Urothelium cell line (cell line): ENCODE measurements at regions not wholly inside any gene's neighbourhood (a gene's known extent, or its start where the extent isn't known, plus 50 kb on each side); places are given as distances from the start of the nearest gene placed in this dataset.
"Not testable (repeated sequence)": the region's sequence is repeated elsewhere in the genome, so short reads cannot be mapped to it uniquely, and the experiment has no call there.

Experiments used
- DNase-seq: peaks from one replicate; pipeline ENCODE4 v3.0.0; 2011; ENCODE audit warnings: low spot score, mixed read lengths
- FAIRE-seq: peaks from 2 replicates; lab custom pipeline; 2011; peaks lifted over from hg19 to GRCh38; lab: Jason Lieb, UNC

DNA sequence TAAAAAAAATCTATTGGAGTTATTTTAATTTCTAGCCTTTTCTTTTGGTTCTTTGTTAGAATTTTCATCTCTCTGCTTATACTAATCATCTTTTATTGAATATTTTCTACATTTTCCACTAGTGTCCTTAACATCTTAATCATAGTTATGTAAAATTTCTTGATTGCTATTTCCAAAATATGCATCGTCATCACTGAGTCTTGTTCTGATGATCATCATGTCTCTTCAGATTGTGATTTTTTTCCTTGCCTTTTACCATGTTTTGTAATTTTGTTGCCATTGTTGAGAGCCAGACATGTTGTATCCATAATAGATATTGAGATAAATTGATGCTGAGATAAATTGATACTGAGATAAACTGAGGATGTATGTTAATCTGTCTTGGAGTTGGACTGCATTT is 919.1 kb upstream of the FOXG1 start:
- not testable (repeated sequence) for DNase-seq, FAIRE-seq

- not testable (repeated sequence) for FAIRE-seq, DNase-seq
These were observed 917.4 kb upstream of the FOXG1 start for GRCh38 chr14:27849193-27849592.

- DNase-seq (no peak), FAIRE-seq (no peak)
These were observed 903.9 kb upstream of the FOXG1 start for GRCh38 chr14:27862684-27863083.

DNA sequence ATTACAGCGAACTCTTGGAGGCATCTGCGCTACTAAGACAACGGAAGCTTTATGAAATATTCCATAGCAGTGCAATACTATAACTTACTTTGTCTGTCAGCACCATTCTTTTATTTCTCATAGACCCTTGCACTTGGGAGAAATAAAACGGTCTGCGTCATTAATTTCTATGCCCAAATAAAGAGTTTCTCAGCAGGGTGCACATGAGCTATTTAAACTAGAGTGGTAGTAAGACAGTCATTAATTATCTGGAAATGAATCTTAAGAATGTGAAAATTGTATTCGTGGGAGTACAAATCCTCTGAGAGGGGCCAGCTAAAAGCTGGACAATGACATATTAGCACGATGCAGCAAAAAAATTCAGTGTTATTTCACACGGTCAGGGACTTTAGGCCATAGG is 903.4 kb upstream of the FOXG1 start:
- DNase-seq (no peak), FAIRE-seq (no peak)

GRCh38 chr14:27881063-27881462 is 885.5 kb upstream of the FOXG1 start:
- no peak for DNase-seq
- FAIRE-seq: no peak

- DNase-seq (no peak), FAIRE-seq (no peak)
These were observed 884.9 kb upstream of the FOXG1 start for GRCh38 chr14:27881646-27882045.

- no peak for FAIRE-seq
These were observed 880.3 kb upstream of the FOXG1 start for GRCh38 chr14:27886256-27886655.

DNA sequence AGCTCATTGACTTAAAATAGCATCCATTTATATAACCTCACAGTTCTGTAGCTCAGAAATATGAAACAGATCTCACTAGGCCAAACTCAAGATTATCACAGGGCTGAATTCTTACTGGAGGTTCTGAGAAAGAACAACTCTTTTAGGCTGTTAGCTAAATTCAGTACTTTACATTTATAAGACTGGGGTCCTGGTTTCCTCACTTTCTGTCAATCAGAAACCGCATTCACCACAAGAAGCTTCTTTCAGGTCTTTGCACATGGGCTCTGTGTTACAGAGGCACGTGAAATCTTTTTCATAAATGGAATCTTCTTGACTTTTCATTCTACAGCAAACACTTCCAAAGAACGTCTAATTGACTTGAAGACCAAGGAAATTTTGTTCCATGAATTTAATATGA is 876.3 kb upstream of the FOXG1 start:
- FAIRE-seq (no peak), DNase-seq (no peak)

More at GRCh38 chr14:27886256-27886655, 880.3 kb upstream of the FOXG1 start:
- no peak for DNase-seq

DNA sequence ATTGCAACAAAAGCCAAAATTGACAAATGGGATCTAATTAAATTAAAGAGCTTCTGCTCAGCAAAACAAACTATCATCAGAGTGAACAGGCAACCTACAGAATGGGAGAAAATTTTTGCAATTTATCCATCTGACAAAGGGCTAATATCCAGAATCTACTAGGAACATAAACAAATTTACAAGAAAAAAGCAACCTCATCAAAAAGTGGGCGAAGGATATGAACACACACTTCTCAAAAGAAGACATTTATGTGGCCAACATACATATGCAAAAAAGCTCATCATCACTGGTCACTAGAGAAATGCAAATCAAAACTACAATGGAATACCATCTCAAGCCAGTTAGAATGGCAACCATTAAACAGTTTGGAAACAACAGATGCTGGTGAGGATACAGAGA is 858.1 kb upstream of the FOXG1 start:
- not testable (repeated sequence) for DNase-seq, FAIRE-seq

GRCh38 chr14:27916326-27916725 is 850.3 kb upstream of the FOXG1 start:
- DNase-seq: no peak
- no peak for FAIRE-seq

- FAIRE-seq (no peak), DNase-seq (no peak)
These were observed 848.7 kb upstream of the FOXG1 start for GRCh38 chr14:27917896-27918295.

DNA sequence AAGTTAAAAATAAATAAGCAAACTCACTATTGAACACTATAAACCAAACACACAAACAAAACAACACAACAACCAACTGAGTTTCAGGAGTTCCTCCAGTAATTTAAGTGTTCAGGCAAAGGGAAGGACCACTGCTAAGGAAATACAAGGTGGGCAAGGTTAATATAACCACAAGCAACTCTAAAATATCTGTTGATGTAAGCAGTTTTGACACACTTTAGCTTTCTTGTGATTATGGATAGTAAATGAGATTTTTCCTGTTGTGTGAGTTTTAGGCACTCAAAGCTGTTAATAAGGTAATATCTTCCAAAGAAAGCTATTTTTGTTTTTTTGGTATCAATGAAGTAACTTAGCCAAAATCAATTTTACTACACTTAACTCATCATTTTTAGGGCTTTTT is 839.1 kb upstream of the FOXG1 start:
- DNase-seq: no peak

DNA sequence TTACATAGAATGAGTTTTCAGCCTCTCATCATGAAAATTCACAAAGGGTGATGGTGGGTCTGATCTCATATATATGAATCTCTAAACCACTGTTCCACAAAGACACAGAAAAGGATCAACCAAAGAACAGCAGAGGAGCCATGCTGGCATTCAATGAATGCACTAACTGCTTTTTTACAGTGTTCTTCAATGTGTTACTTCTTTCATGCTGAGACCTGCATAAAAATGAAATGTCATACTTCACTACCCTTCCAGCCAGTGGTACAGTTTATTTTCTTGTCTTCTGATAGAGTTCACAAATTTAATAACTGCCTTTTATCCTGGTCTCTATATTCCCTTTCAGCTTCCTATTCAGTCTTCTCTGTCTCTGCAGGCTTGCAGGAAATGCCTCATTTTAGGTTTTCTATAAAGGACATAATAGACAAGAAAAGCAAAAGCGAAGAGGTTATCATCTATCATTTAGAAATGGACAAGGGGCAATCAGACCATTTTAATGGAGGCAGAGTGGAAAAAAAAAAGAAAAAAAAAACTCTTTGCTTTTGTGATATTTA is 836.7 kb upstream of the FOXG1 start:
- no peak for FAIRE-seq
- no peak for DNase-seq

More for the DNA sequence above, 839.1 kb upstream of the FOXG1 start:
- FAIRE-seq: no peak

GRCh38 chr14:27938392-27938791 is 828.2 kb upstream of the FOXG1 start:
- DNase-seq (no peak), FAIRE-seq (no peak)

DNA sequence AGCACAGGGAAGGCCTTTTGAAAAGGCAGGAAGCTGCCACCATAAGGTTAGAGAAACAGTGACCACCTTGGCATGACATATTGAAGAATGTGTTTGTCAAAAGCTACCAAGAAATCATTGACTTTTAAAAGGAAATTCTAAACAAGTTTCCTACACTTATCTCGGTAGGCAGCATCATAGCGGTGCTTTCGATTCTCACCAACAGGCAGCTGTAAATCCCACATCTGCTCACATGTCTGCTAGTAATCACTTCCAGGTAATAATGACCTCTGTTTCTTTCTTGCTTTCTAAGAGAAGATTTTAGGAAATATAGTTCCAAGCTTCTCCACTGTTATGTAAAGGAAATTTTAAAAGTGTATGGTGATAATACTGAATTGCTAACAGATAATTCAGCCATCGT is 821.1 kb upstream of the FOXG1 start:
- DNase-seq (no peak), FAIRE-seq (no peak)

GRCh38 chr14:27958757-27959156 is 807.8 kb upstream of the FOXG1 start:
- DNase-seq: no peak
- FAIRE-seq: no peak

- FAIRE-seq: no peak
- no peak for DNase-seq
These were observed 770.9 kb upstream of the FOXG1 start for GRCh38 chr14:27995691-27996090.

DNA sequence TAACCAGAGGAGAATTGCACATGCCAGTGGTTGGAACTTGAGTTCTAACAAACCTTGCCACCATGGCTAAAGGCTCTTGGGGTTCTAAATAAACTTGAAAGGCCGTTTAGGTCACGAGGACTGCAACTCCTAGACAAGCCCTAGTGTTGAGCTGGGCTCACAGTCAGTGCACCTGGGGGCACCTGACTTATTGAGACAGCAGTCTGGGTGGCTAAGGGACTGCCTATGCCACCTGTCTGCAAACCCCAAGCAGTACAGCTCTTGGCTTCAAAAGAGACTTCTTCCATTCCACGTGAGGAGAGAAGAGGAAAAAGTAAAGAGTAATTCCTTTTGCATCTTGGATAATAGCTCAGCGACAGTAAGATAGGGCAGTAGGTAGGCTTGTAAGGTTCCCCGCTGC is 765.6 kb upstream of the FOXG1 start:
- no peak for DNase-seq
- no peak for FAIRE-seq

DNA sequence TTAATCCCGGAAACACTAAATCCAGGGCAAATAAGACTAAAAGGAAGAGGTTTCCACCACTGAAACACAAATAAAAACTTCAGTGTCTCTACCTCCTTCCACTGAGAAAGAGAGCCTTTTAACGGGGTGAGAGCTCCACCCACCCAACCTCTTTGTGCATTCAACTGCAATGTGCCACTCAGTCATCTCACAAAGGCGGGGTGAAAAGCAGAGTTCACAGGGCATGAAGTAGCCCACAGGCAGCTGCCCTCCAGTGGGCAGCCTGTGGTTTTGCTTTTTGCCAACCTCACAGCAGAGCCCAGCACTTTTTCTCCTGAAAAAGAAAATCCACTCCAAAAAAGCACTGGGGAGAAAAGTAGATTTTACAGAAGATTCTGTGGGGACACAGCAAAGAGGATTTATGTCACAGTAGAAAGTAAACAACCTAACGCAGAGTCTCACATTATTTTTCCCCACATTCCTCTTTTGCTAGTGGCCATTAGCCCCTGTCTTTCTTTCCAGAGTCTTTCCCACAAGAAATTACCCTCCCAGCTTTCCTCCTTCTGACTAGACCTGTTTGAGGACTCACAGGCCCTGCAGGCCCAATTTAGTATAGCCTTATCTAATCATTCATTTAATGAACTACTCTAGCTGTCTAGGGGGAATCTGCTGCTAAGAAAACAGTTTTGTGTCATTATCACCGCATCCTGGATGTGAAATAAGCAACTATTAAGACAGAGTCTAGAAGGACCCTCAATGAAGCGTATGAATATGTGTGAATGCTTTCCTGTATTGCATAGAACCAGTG is 753.8 kb upstream of the FOXG1 start:
- no peak for DNase-seq
- no peak for FAIRE-seq

GRCh38 chr14:28020112-28020511 is 746.5 kb upstream of the FOXG1 start:
- FAIRE-seq: no peak
- no peak for DNase-seq

GRCh38 chr14:28023853-28024252 is 742.7 kb upstream of the FOXG1 start:
- FAIRE-seq: no peak

DNA sequence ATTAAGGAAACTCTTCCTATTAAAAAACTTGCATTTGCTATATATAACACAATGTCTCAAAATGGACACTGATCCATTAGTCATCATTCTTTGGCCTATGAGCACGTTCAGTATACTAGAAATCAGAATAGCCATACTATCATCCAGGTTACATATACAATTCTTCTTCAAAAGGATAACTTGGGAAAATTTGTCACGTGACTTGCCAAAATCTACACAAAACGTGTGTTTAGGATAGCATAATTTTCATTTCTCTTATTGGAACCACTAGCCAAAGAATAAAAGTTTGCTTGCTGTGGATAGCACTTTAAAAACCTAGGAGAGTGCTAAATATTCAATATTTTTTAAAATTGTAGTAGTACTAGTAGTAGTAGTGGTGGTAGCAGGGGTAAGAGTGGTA is 714.3 kb upstream of the FOXG1 start:
- FAIRE-seq: no peak

More at GRCh38 chr14:28023853-28024252, 742.7 kb upstream of the FOXG1 start:
- DNase-seq: no peak

DNA sequence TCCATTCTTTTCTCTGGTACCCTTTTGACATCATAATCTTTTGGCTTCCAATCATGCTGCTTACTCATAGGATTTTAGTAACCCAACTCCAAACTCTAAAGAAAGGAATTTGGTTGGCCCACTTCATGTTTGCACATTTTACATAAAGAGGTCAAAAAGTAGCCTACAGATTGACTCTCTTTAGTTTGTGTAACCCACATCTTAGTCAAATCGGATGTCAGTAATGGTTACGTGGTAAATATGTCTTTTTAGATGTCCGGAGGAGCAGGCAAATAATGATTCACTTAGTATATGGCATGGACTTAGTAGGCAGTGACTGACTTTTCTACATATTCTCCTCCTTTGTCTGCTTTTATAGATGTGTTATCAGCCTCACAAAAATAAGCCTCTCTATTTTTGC is 711.6 kb upstream of the FOXG1 start:
- DNase-seq (no peak), FAIRE-seq (no peak)

More for the DNA sequence above, 714.3 kb upstream of the FOXG1 start:
- no peak for DNase-seq
